Heart left ventricle (tissue), 16 donors: ENCODE measurements at regions not wholly inside any gene's neighbourhood (a gene's known extent, or its start where the extent isn't known, plus 50 kb on each side); places are given as distances from the start of the nearest gene placed in this dataset.

ENCODE experiments used
- ATAC-seq, 4 donors: fragments of 200-7000 bp; cut with Tn5 transposase; one replicate each; pipeline ENCODE4 v1.9.1; 2020 to 2022; ENCODE audit warnings: moderate library complexity in 4 of 4, mild to moderate bottlenecking in 3 of 4, moderate number of reproducible peaks in 1 of 4
- DNase-seq, 5 donors: peaks; one replicate each; pipeline ENCODE4 v3.0.0-alpha.2; 2020
- H3K27ac ChIP-seq, 12 donors: fragments of 200-600 bp; sonication (generic) in 4 of 12; one replicate each; pipeline versions ENCODE4 v1.5.0 to v1.8.0; 2016 to 2022; ENCODE audit warnings: mild to moderate bottlenecking in 2 of 12
- H3K27me3 ChIP-seq, 9 donors: fragments of 200-600 bp; sonication (generic) in 2 of 9; one replicate each; pipeline versions ENCODE4 v1.5.1 to v1.8.0; 2016 to 2022; ENCODE audit warnings: mild to moderate bottlenecking in 3 of 9
- H3K36me3 ChIP-seq, 9 donors: fragments of 200-600 bp; sonication (generic) in 2 of 9; one replicate each; pipeline versions ENCODE4 v1.5.0 to v1.8.0; 2018 to 2022; ENCODE audit warnings: mild to moderate bottlenecking in 2 of 9
- H3K4me1 ChIP-seq, 12 donors: fragments of 200-600 bp; sonication (generic) in 4 of 12; one replicate each; pipeline versions ENCODE4 v1.5.0 to v1.8.0; 2016 to 2022; ENCODE audit warnings: mild to moderate bottlenecking in 3 of 12
- H3K4me3 ChIP-seq, 12 donors: fragments of 200-600 bp; sonication (generic) in 4 of 12; one replicate each; pipeline versions ENCODE4 v1.5.0 to v1.8.0; 2017 to 2022; ENCODE audit warnings: mild to moderate bottlenecking in 9 of 12, moderate library complexity in 4 of 12
- H3K9me3 ChIP-seq, 12 donors: fragments of 200-600 bp; sonication (generic) in 4 of 12; one replicate each; pipeline versions ENCODE4 v1.5.0 to v1.8.0; 2016 to 2022; ENCODE audit warnings: mild to moderate bottlenecking in 1 of 12
- POLR2A ChIP-seq, 2 donors: fragments of 450-650 bp; IDR thresholded peaks; one replicate each; pipeline ENCODE4 v1.6.1; 2017; ENCODE audit warnings: antibody characterized with exemption in 2 of 2, mild to moderate bottlenecking in 2 of 2, moderate library complexity in 2 of 2
- WGBS, 4 donors: extraction: QIAGEN DNeasy Blood & Tissue Kit in 2 of 4; methylation state at CpG; one replicate each; pipeline versions ENCODE4 v1.1.5 to v1.1.7; 2013 to 2018; 5-methylcytosine and 5-hydroxymethylcytosine counted together
- intact Hi-C, 10 donors: fragments of 100-400 bp; cut with DNase I; formaldehyde crosslinking; loops; one replicate each; pipeline versions ENCODE4 v1.11.1 to v1.14.2; 2022
- TF ChIP-seq, protein P1 (sequence below), 12 donors: fragments of 200-600 bp; sonication (generic) in 4 of 12; IDR thresholded peaks; one replicate each; pipeline versions ENCODE4 v1.5.0 to v1.8.0; 2018 to 2022; ENCODE audit warnings: antibody characterized with exemption in 12 of 12, mild to moderate bottlenecking in 5 of 12
- donor health status: ischemic (EF 13 %, LVEDD 7.1; RV severe dilation, severe dysfunction).
- donor health status: healthy with polysubstance abuse.
- donor health status: DM: no; HTN: yes; CAD: no.
- donor health status: DM: no; HTN: no; CAD: no.
- donor health status: ischemic (EF 25% LVEDD 6.9; RV normal size, moderate dysfunction).
- donor health status: ischemic (EF 25% LVEDD 5.7; RV mildly dilated, moderate dysfunction).
- donor health status: healthy.
- donor health status: DM: yes; HTN: yes; CAD: no.
- donor health status: ischemic (EF 35%, LVEDD 5.7; RV mildly dilated, moderate dysfunction).
- donor health status: nonischemic (EF 11% LVEDD 7.7; RV severe dilation, severe dysfunction).
- donor health status: DM: yes; HTN: yes; CAD: no.
- donor health status: PGD.
- donor health status: ischemic (EF 29% LVEDD 5.4; RV normal size, mild dysfunction).
- donor health status: nonischemic (EF 23%, LVEDD 6.1; RV moderate dilation, normal function).

DNA sequence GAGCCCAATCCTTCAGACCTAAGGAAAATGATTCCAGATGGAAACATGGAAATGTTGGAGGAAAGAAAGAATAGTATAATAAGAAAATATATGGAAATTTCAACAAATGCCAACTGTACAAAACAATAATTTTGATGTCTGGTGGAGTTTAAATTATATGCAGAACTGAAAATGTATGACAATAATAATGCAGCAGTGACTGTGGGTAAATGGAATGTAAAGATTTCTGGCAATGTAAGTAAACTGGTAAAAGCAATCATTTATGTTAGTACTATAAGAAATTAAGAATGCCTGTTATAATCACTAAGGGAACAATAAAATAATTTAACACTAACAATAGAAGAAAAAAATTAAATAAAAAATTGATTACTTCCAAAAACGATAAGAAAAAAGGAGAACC, 89.0 kb downstream of the EDN1 start:
- intact Hi-C loops = no loop called here
- ATAC-seq (no peak), DNase-seq (no peak)
- H3K36me3 ChIP-seq = no peaks in the 10 kb centered on the region
- TF ChIP-seq, protein P1, sequence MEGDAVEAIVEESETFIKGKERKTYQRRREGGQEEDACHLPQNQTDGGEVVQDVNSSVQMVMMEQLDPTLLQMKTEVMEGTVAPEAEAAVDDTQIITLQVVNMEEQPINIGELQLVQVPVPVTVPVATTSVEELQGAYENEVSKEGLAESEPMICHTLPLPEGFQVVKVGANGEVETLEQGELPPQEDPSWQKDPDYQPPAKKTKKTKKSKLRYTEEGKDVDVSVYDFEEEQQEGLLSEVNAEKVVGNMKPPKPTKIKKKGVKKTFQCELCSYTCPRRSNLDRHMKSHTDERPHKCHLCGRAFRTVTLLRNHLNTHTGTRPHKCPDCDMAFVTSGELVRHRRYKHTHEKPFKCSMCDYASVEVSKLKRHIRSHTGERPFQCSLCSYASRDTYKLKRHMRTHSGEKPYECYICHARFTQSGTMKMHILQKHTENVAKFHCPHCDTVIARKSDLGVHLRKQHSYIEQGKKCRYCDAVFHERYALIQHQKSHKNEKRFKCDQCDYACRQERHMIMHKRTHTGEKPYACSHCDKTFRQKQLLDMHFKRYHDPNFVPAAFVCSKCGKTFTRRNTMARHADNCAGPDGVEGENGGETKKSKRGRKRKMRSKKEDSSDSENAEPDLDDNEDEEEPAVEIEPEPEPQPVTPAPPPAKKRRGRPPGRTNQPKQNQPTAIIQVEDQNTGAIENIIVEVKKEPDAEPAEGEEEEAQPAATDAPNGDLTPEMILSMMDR (IDR thresholded peaks at IDR 0.05) = no peak
- no peak for TF ChIP-seq POLR2A (IDR thresholded peaks at IDR 0.05)
- no peaks in the 10 kb centered on the region for H3K4me1 ChIP-seq
- H3K4me3 ChIP-seq = no peak overlapping the region
- H3K9me3 ChIP-seq = peaks cover 0 to 16% (median 0%) of the 10 kb centered on the region in 12 donors
- 87 to 94% (median 91%) methylated on average over 1 of the region's 1 CpG for WGBS, 4 donors
- no peaks in the 10 kb centered on the region for H3K27me3 ChIP-seq
- H3K27ac ChIP-seq = no peak overlapping the region

DNA sequence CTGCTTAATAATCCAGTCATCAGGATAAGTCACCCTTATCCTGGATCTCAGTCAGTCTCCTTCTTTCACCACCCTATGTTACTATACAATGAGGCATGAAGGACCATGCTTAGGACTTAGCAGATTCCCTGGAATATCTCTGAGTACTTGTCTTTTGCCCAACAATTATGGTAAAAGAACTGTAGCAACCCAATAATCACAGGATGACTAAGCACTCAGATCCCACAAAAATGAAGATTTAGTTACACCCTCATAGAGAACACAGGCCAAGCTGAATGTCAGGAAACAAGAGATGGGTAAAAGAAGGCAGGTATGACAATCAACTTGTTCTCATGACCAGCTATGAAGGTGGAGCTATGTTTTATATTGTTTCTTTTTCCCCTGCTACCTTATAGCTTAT, 91.4 kb downstream of the EDN1 start:
- H3K4me3 ChIP-seq = no peak overlapping the region
- ATAC-seq = no peak
- no peaks in the 10 kb centered on the region for H3K36me3 ChIP-seq
- no peaks in the 10 kb centered on the region for H3K4me1 ChIP-seq
- intact Hi-C loops = no loop called here
- no peaks in the 10 kb centered on the region for H3K27me3 ChIP-seq
- DNase-seq = no peak
- H3K9me3 ChIP-seq = peaks cover 0 to 16% (median 0%) of the 10 kb centered on the region in 12 donors
- no peak overlapping the region for H3K27ac ChIP-seq
- no peak for TF ChIP-seq POLR2A (IDR thresholded peaks at IDR 0.05)
- TF ChIP-seq, protein P1 (IDR thresholded peaks at IDR 0.05) = no peak

DNA sequence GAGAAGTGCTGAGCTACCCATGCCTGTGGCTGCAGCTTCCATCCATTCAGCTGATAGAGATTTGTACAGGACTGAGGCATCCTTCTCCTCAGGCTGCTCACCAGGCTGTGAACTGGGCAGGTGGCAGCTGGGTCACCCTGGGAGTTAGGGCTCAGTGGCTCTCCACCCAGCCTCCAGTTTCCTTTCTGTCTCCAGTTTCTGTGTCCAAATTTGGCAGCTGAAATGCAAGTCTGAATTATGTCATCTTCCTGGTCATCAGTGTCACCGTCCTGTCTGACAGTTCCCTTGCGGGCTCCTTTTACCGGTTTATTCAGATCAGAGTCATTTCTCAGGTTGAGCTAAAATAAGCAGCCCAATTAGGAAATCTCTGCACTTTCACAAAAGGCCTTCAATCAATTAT, 93.3 kb downstream of the EDN1 start:
- peak in 1 of 4 donors; percentile 13 for ATAC-seq
- intact Hi-C loops = no loop called here
- no peak overlapping the region for H3K27ac ChIP-seq
- no peaks in the 10 kb centered on the region for H3K4me1 ChIP-seq
- H3K4me3 ChIP-seq = no peak overlapping the region
- DNase-seq = no peak
- no peaks in the 10 kb centered on the region for H3K36me3 ChIP-seq
- H3K9me3 ChIP-seq = peaks cover 0 to 11% (median 0%) of the 10 kb centered on the region in 12 donors
- H3K27me3 ChIP-seq = no peaks in the 10 kb centered on the region
- no peak for TF ChIP-seq POLR2A (IDR thresholded peaks at IDR 0.05)
- TF ChIP-seq, protein P1 (IDR thresholded peaks at IDR 0.05) = no peak
- 39 to 53% (median 52%) methylated on average over 3 of the region's 3 CpGs for WGBS, 4 donors

DNA sequence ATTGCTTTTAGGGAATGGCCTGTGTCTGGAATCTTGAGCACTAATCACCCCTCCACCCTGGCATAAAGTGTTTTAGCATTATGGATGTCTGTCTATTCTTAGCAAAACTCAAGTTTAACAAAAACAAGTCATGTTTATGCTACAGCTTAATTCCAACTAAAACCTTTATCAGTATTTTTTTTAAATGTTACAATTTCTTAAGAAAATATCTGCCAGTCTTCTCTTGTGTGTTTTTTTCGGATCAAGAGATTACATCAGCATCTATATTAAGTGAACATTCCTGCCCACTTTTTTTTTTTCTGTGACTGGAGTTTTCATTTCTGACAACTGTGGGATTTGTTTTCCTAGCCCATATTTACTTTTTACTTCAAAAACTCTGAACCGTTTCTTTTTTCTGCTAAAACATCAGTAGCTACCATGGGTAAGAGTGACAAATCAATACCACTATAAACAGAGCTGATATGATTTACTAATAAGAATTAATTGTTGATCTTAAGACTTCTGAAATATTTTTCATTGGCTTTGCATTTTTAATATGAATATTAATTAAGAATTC, 94.3 kb downstream of the EDN1 start:
- no peaks in the 10 kb centered on the region for H3K36me3 ChIP-seq
- ATAC-seq (no peak), DNase-seq (no peak)
- H3K4me3 ChIP-seq = no peak overlapping the region
- no peaks in the 10 kb centered on the region for H3K4me1 ChIP-seq
- H3K27me3 ChIP-seq = no peaks in the 10 kb centered on the region
- 33 to 56% (median 47%) methylated on average over 2 of the region's 2 CpGs for WGBS, 4 donors
- intact Hi-C loops = no loop called here
- peaks cover 0 to 4% (median 0%) of the 10 kb centered on the region in 12 donors for H3K9me3 ChIP-seq
- no peak overlapping the region for H3K27ac ChIP-seq
- TF ChIP-seq POLR2A (IDR thresholded peaks at IDR 0.05) = no peak
- TF ChIP-seq, protein P1 (IDR thresholded peaks at IDR 0.05) = no peak
